NCI-H748 treated with DMSO at 0.1 percent for 48 hours (cell line): ENCODE measurements at regions not wholly inside any gene's neighbourhood (a gene's known extent, or its start where the extent isn't known, plus 50 kb on each side); places are given as distances from the start of the nearest gene placed in this dataset.
"Not testable (repeated sequence)": the region's sequence is repeated elsewhere in the genome, so short reads cannot be mapped to it uniquely, and the experiment has no call there.

Experiments used
- DNase-seq: peaks from one replicate; lab custom pipeline; 2025; lab: John Stamatoyannopoulos, UW

- no peak for DNase-seq
Observed at GRCh38 chr12:61037792-61038191, 1222.4 kb upstream of the USP15 start.

- DNase-seq, result no peak
Observed at GRCh38 chr12:61043838-61044237, 1216.4 kb upstream of the USP15 start.

- DNase-seq, result no peak
Observed at GRCh38 chr12:61044766-61045165, 1215.4 kb upstream of the USP15 start.

GRCh38 chr12:61070640-61071414 is 1189.4 kb upstream of the USP15 start:
- no peak for DNase-seq

GRCh38 chr12:61072717-61073116 is 1187.5 kb upstream of the USP15 start:
- no peak for DNase-seq

- no peak for DNase-seq
Observed at GRCh38 chr12:61095111-61095510, 1165.1 kb upstream of the USP15 start.

GRCh38 chr12:61098031-61098580 is 1162.1 kb upstream of the USP15 start:
- DNase-seq, result no peak

- DNase-seq, result no peak
Observed at GRCh38 chr12:61107118-61107517, 1153.1 kb upstream of the USP15 start.

GRCh38 chr12:61111218-61111617 is 1149.0 kb upstream of the USP15 start:
- no peak for DNase-seq

GRCh38 chr12:61137677-61138414 is 1122.4 kb upstream of the USP15 start:
- no peak for DNase-seq

GRCh38 chr12:61138415-61138759 is 1121.8 kb upstream of the USP15 start:
- no peak for DNase-seq

- no peak for DNase-seq
Observed at GRCh38 chr12:61161961-61162360, 1098.2 kb upstream of the USP15 start.

- DNase-seq, result no peak
Observed at GRCh38 chr12:61188801-61189595, 1071.2 kb upstream of the USP15 start.

GRCh38 chr12:61213646-61214045 is 1046.6 kb upstream of the USP15 start:
- peak; percentile 84 for DNase-seq

- no peak for DNase-seq
Observed at GRCh38 chr12:61220337-61220736, 1039.9 kb upstream of the USP15 start.

- DNase-seq, result no peak
Observed at GRCh38 chr12:61232040-61232439, 1028.2 kb upstream of the USP15 start.

GRCh38 chr12:61250303-61250702 is 1009.9 kb upstream of the USP15 start:
- no peak for DNase-seq

GRCh38 chr12:61251076-61251475 is 1009.1 kb upstream of the USP15 start:
- DNase-seq, result no peak

GRCh38 chr12:61254225-61254624 is 1006.0 kb upstream of the USP15 start:
- no peak for DNase-seq

GRCh38 chr12:61264294-61264693 is 995.9 kb upstream of the USP15 start:
- not testable (repeated sequence) for DNase-seq

- DNase-seq, result no peak
Observed at GRCh38 chr12:61267474-61267873, 992.7 kb upstream of the USP15 start.

- DNase-seq, result no peak
Observed at GRCh38 chr12:61272441-61272840, 987.8 kb upstream of the USP15 start.
